ENCODE measurements at regions not wholly inside any gene's neighbourhood (a gene's known extent, or its start where the extent isn't known, plus 50 kb on each side); places are given as distances from the start of the nearest gene placed in this dataset.

DNA sequence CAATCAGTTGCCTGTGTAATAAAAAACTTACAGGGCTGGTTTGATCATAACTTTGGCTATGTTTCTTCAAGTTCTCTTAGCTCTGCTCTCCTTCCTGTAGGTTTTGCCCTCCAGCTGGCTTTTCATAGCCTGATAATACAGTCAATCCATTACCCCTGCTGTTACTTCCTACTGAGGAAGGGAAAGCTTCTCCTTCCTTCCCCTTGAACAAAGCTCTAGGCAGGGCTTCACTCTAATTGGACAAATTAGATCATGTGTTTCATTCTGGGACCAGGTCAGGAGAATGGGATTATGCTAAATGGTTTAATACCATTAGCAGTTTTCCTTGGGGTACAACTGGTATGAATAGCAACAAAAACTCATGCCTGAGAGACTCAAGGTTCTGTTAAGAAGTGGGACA, 106.8 kb upstream of the MCHR2 start:
- Histone ChIP-seq H3K36me3 (ENCODE audit: control insufficient read depth in 2 of 2, insufficient read depth in 2 of 2, low read length in 1 of 2) (no peaks in the 10 kb centered on the region), H4K20me1 (ENCODE audit: control insufficient read depth, insufficient read depth) (no peaks in the 10 kb centered on the region), H3K4me3 (no peak overlapping the region), H3K4me2 (ENCODE audit: control insufficient read depth, insufficient read depth) (no peak overlapping the region), H3K27me3 (replicated peaks in 1 of 2; ENCODE audit: control insufficient read depth in 2 of 2, insufficient read depth in 2 of 2, low read length in 1 of 2) (no peaks in the 10 kb centered on the region), H3K27ac (ENCODE audit: control insufficient read depth, insufficient read depth) (no peak overlapping the region), H3K4me1 (ENCODE audit: control insufficient read depth, insufficient read depth, low read length) (no peaks in the 10 kb centered on the region), H3K9ac (ENCODE audit: control insufficient read depth, insufficient read depth, low read length) (no peak overlapping the region), H3K79me2 (ENCODE audit: control insufficient read depth, insufficient read depth, low read length) (no peaks in the 10 kb centered on the region), H3K9me3 (replicated peaks; ENCODE audit: control insufficient read depth, insufficient read depth, low read length) (no peaks in the 10 kb centered on the region), H2AFZ (ENCODE audit: control insufficient read depth, low read depth, low read length) (no peak overlapping the region)
- CTCF ChIA-PET, result interaction anchor here (0.6 to 6.6 kb wide), 13 partner anchors 10 to 382 kb away, joined by 3 to 104 read pairs (median 4); no protein-coding TSS in a partner anchor
- in situ Hi-C loops (cut with MboI), result loop anchor here (5.0 kb wide), 1 partner anchor 233 kb away; no protein-coding TSS in a partner anchor
- no peak for ATAC-seq
- POLR2A ChIA-PET, result interaction anchor here (0.6 kb wide), 1 partner anchor 360 kb away, joined by 4 read pairs; no protein-coding TSS in a partner anchor
- TF ChIP-seq ZNF217 (IDR thresholded peaks at IDR 0.05), result no peak
- TF ChIP-seq, protein P1, sequence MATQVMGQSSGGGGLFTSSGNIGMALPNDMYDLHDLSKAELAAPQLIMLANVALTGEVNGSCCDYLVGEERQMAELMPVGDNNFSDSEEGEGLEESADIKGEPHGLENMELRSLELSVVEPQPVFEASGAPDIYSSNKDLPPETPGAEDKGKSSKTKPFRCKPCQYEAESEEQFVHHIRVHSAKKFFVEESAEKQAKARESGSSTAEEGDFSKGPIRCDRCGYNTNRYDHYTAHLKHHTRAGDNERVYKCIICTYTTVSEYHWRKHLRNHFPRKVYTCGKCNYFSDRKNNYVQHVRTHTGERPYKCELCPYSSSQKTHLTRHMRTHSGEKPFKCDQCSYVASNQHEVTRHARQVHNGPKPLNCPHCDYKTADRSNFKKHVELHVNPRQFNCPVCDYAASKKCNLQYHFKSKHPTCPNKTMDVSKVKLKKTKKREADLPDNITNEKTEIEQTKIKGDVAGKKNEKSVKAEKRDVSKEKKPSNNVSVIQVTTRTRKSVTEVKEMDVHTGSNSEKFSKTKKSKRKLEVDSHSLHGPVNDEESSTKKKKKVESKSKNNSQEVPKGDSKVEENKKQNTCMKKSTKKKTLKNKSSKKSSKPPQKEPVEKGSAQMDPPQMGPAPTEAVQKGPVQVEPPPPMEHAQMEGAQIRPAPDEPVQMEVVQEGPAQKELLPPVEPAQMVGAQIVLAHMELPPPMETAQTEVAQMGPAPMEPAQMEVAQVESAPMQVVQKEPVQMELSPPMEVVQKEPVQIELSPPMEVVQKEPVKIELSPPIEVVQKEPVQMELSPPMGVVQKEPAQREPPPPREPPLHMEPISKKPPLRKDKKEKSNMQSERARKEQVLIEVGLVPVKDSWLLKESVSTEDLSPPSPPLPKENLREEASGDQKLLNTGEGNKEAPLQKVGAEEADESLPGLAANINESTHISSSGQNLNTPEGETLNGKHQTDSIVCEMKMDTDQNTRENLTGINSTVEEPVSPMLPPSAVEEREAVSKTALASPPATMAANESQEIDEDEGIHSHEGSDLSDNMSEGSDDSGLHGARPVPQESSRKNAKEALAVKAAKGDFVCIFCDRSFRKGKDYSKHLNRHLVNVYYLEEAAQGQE (IDR thresholded peaks at IDR 0.05; ENCODE audit: low read depth, low read length), result no peak
- no peak for TF ChIP-seq RCOR1 (conservative IDR thresholded peaks at IDR 0.05; ENCODE audit: low read depth, low read length)
- no peak for TF ChIP-seq PAX8 (IDR thresholded peaks at IDR 0.05)
- TF ChIP-seq CREB1 (IDR thresholded peaks at IDR 0.05; ENCODE audit: low read depth), result no peak
- TF ChIP-seq SRF (IDR thresholded peaks at IDR 0.05; ENCODE audit: low read depth in 2 of 2, low read length in 2 of 2), result no peak
- no peak for TF ChIP-seq BHLHE40 (IDR thresholded peaks at IDR 0.05; ENCODE audit: borderline replicate concordance in 1 of 2, low read depth in 2 of 2, low read length in 1 of 2)
- TF ChIP-seq NR2C2 (IDR thresholded peaks at IDR 0.05; ENCODE audit: borderline replicate concordance, control insufficient read depth, insufficient read length, low read depth), result no peak
- TF ChIP-seq, protein P2, sequence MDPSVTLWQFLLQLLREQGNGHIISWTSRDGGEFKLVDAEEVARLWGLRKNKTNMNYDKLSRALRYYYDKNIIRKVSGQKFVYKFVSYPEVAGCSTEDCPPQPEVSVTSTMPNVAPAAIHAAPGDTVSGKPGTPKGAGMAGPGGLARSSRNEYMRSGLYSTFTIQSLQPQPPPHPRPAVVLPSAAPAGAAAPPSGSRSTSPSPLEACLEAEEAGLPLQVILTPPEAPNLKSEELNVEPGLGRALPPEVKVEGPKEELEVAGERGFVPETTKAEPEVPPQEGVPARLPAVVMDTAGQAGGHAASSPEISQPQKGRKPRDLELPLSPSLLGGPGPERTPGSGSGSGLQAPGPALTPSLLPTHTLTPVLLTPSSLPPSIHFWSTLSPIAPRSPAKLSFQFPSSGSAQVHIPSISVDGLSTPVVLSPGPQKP (IDR thresholded peaks at IDR 0.05; ENCODE audit: low read depth, low read length), result no peak
- no peak for TF ChIP-seq ZNF622 (IDR thresholded peaks at IDR 0.05)
- TF ChIP-seq BRCA1 (IDR thresholded peaks at IDR 0.05; ENCODE audit: low read depth, low read length), result no peak
- TF ChIP-seq KAT2A (conservative IDR thresholded peaks at IDR 0.05; ENCODE audit: control insufficient read depth, low read depth, low read length), result no peak
- TF ChIP-seq PAX5 (IDR thresholded peaks at IDR 0.05; ENCODE audit: borderline replicate concordance, low read depth, low read length), result no peak
- TF ChIP-seq SREBF2 (IDR thresholded peaks at IDR 0.05; ENCODE audit: low read length), result no peak
- no peak for TF ChIP-seq BMI1 (IDR thresholded peaks at IDR 0.05; ENCODE audit: borderline replicate concordance)
- TF ChIP-seq MXI1 (IDR thresholded peaks at IDR 0.05; ENCODE audit: low read depth, low read length), result no peak
- no peak for TF ChIP-seq IKZF1 (conservative IDR thresholded peaks at IDR 0.05)
- SMC1A ChIA-PET (ENCODE audit: uncharacterized antibody, unreplicated experiment), result interaction anchor here (1.0 to 6.5 kb wide), 7 partner anchors 11 to 564 kb away, joined by 3 to 53 read pairs (median 5); no protein-coding TSS in a partner anchor
- RAD21 ChIA-PET (ENCODE audit: unreplicated experiment), result interaction anchor here (1.0 to 5.9 kb wide), 4 partner anchors 19 to 232 kb away, joined by 3 to 38 read pairs (median 18); no protein-coding TSS in a partner anchor
- intact Hi-C loops (cut with micrococcal nuclease; ENCODE audit: unreplicated experiment), result loop anchor here (10.0 kb wide), 1 partner anchor 1124 kb away; no protein-coding TSS in a partner anchor
- no peak for FAIRE-seq
- BruUV-seq (replicated peaks), result no TSS peak
- no peak for DNase-seq (ENCODE audit: low read depth, low spot score)

All from GM12878 (cell line).